ENCODE measurements at regions not wholly inside any gene's neighbourhood (a gene's known extent, or its start where the extent isn't known, plus 50 kb on each side); places are given as distances from the start of the nearest gene placed in this dataset.

DNA sequence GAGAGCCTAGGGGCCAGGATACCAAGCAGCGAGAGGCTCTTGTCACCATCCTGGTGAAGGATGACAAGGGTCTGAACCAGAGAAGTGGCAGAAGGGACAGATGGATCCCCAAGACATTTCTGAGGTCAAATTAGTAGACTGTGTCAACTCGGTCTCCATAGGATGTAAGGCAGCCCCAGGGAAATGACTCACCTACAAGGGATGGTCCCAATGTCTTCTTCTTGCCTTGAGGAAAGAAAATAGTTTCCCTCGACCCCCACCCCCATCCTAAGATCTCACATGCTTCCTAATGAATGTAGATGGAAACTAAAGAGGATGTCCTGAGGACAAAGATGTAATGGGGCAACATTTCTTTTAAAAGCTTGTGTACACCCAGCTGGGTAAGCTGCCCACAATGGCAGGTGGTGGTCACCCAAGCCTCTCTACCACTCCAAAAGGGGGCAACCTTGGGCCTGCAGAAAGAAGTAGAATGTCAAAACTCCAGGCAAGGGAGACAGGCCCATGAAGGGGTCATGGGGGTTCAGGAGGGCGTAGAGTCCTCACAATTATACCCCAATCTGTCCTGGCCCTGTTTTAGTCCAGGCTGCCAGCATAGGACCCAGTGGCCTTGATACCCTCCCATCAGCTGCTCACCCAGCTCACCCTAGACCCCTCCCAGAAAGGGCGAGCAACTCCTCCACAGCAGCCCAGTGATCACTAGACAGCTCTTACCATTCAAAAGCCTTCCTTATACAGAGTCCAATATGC is 187.4 kb downstream of the ACTL7B start:
- intact Hi-C loops (cut with micrococcal nuclease) = no loop called here
- WGBS (ENCODE audit: insufficient coverage) = 97% methylated on average over 3 of the region's 5 CpGs
- Histone ChIP-seq H3K4me1 (ENCODE audit: control insufficient read depth in 1 of 2, insufficient read depth in 2 of 2, low read length in 2 of 2) (peaks cover 4 to 12% of the 10 kb centered on the region in 2 donors), H3K27ac (ENCODE audit: low read depth in 1 of 2, low read length in 2 of 2) (no peak overlapping the region), H4K20me1 (ENCODE audit: insufficient read depth, low read length) (no peaks in the 10 kb centered on the region), H3K79me2 (ENCODE audit: insufficient read depth, low read length) (no peaks in the 10 kb centered on the region), H3K4me3 (replicated peaks in 1 of 3; ENCODE audit: low read depth in 2 of 3, low read length in 3 of 3) (no peak overlapping the region), H3K36me3 (replicated peaks in 1 of 2; ENCODE audit: control insufficient read depth in 1 of 2, insufficient read depth in 2 of 2, low read length in 2 of 2) (no peaks in the 10 kb centered on the region), H3K27me3 (ENCODE audit: control insufficient read depth in 2 of 2, insufficient read depth in 2 of 2, low read length in 2 of 2) (no peaks in the 10 kb centered on the region), H3K4me2 (replicated peaks; ENCODE audit: extremely low read depth, low read length, poor library complexity, severe bottlenecking) (no peak overlapping the region), H2AFZ (ENCODE audit: insufficient read depth, low read depth, low read length, poor library complexity, severe bottlenecking) (no peak overlapping the region), H3K9me3 (replicated peaks in 1 of 2; ENCODE audit: control insufficient read depth in 1 of 2, insufficient read depth in 1 of 2, low read length in 2 of 2) (no peaks in the 10 kb centered on the region), H3K9ac (ENCODE audit: insufficient read depth, low read length, poor library complexity, severe bottlenecking) (no peak overlapping the region)
- TF ChIP-seq, protein P1, sequence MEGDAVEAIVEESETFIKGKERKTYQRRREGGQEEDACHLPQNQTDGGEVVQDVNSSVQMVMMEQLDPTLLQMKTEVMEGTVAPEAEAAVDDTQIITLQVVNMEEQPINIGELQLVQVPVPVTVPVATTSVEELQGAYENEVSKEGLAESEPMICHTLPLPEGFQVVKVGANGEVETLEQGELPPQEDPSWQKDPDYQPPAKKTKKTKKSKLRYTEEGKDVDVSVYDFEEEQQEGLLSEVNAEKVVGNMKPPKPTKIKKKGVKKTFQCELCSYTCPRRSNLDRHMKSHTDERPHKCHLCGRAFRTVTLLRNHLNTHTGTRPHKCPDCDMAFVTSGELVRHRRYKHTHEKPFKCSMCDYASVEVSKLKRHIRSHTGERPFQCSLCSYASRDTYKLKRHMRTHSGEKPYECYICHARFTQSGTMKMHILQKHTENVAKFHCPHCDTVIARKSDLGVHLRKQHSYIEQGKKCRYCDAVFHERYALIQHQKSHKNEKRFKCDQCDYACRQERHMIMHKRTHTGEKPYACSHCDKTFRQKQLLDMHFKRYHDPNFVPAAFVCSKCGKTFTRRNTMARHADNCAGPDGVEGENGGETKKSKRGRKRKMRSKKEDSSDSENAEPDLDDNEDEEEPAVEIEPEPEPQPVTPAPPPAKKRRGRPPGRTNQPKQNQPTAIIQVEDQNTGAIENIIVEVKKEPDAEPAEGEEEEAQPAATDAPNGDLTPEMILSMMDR (IDR thresholded peaks at IDR 0.05) = no peak
- Mint-ChIP-seq H3K27me3 (ENCODE audit: low read depth in 3 of 3) (peaks cover 0 to 6% (median 2%) of the 10 kb centered on the region in 3 donors), H3K9me3 (no peaks in the 10 kb centered on the region), H3K4me1 (peaks cover 20% of the 10 kb centered on the region), H3K4me3 (no peak overlapping the region), H3K36me3 (no peaks in the 10 kb centered on the region), H3K27ac (no peak overlapping the region)
- no peak for DNase-seq

DNA sequence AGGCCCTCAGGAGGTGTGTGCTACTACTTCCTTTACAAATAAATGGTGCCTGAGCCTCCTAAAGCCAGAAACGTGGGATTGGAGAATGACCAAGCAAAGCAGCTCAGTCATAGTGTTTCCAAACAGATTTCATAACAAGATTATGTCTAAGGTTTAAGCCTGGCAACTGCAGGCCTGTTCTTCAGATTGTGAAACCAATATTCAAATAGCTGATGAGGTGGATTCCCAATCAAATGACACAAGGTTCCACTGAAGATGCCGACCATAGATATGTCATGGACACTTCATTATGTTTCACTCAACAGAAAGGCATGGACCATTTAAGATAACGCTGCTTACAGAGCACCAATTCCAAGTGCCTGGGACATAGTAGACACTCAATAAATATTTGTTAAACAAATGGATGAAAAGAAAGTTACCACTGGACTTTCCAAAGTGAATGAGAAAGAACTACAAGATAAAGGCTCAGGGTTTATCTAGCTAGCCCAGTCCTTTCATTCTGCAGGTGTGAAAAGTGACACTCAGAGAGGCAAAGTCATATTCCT is 189.5 kb downstream of the ACTL7B start:
- TF ChIP-seq, protein P1 (IDR thresholded peaks at IDR 0.05) = no peak
- peaks cover 37% of the 10 kb centered on the region for H3K4me1 Mint-ChIP-seq
- intact Hi-C loops (cut with micrococcal nuclease) = no loop called here
- peaks cover 0 to under 1% of the 10 kb centered on the region in 2 donors for H3K9me3 ChIP-seq (replicated peaks in 1 of 2; ENCODE audit: control insufficient read depth in 1 of 2, insufficient read depth in 1 of 2, low read length in 2 of 2)
- H2AFZ ChIP-seq (ENCODE audit: insufficient read depth, low read depth, low read length, poor library complexity, severe bottlenecking) = no peak overlapping the region
- no peak overlapping the region for H3K4me3 ChIP-seq (replicated peaks in 1 of 3; ENCODE audit: low read depth in 2 of 3, low read length in 3 of 3)
- no peaks in the 10 kb centered on the region for H3K36me3 ChIP-seq (replicated peaks in 1 of 2; ENCODE audit: control insufficient read depth in 1 of 2, insufficient read depth in 2 of 2, low read length in 2 of 2)
- no peaks in the 10 kb centered on the region for H3K79me2 ChIP-seq (ENCODE audit: insufficient read depth, low read length)
- H3K27me3 ChIP-seq (ENCODE audit: control insufficient read depth in 2 of 2, insufficient read depth in 2 of 2, low read length in 2 of 2) = no peaks in the 10 kb centered on the region
- no peaks in the 10 kb centered on the region for H4K20me1 ChIP-seq (ENCODE audit: insufficient read depth, low read length)
- no peak overlapping the region for H3K4me2 ChIP-seq (replicated peaks; ENCODE audit: extremely low read depth, low read length, poor library complexity, severe bottlenecking)
- DNase-seq = peak; percentile 7 to 19 (median 12)
- no peak overlapping the region for H3K27ac ChIP-seq (ENCODE audit: low read depth in 1 of 2, low read length in 2 of 2)
- H3K9ac ChIP-seq (ENCODE audit: insufficient read depth, low read length, poor library complexity, severe bottlenecking) = no peak overlapping the region
- H3K4me3 Mint-ChIP-seq = no peak overlapping the region
- H3K27ac Mint-ChIP-seq = peak overlapping the region in 1 of 7 donors; percentile 37
- H3K36me3 Mint-ChIP-seq = no peaks in the 10 kb centered on the region
- H3K9me3 Mint-ChIP-seq = peaks cover 0 to 5% (median 2%) of the 10 kb centered on the region in 7 donors
- WGBS (ENCODE audit: insufficient coverage) = 33% methylated on average over 2 of the region's 3 CpGs
- H3K4me1 ChIP-seq (ENCODE audit: control insufficient read depth in 1 of 2, insufficient read depth in 2 of 2, low read length in 2 of 2) = peaks cover 8 to 21% of the 10 kb centered on the region in 2 donors
- peaks cover 0 to 6% (median 0%) of the 10 kb centered on the region in 3 donors for H3K27me3 Mint-ChIP-seq (ENCODE audit: low read depth in 3 of 3)

All from CD14-positive monocyte (primary cell).